ENCODE measurements at regions not wholly inside any gene's neighbourhood (a gene's known extent, or its start where the extent isn't known, plus 50 kb on each side); places are given as distances from the start of the nearest gene placed in this dataset.

GRCh38 chr2:60091894-60092293, 461.6 kb downstream of the BCL11A start:
- intact Hi-C loops (cut with micrococcal nuclease): no loop called here
- ATAC-seq: no peak
- DNase-seq: no peak

GRCh38 chr2:60091266-60091665, 462.2 kb downstream of the BCL11A start:
- ATAC-seq: no peak
- no peak for DNase-seq
- intact Hi-C loops (cut with micrococcal nuclease): no loop called here

GRCh38 chr2:60079562-60079961, 473.9 kb downstream of the BCL11A start:
- intact Hi-C loops (cut with micrococcal nuclease): no loop called here
- DNase-seq (no peak), ATAC-seq (no peak)

GRCh38 chr2:60075048-60075447, 478.4 kb downstream of the BCL11A start:
- DNase-seq (no peak), ATAC-seq (no peak)
- intact Hi-C loops (cut with micrococcal nuclease): no loop called here

GRCh38 chr2:60073201-60073600, 480.3 kb downstream of the BCL11A start:
- ATAC-seq (no peak), DNase-seq (no peak)
- intact Hi-C loops (cut with micrococcal nuclease): no loop called here

- intact Hi-C loops (cut with micrococcal nuclease): no loop called here
- DNase-seq (no peak), ATAC-seq (no peak)
Measured at GRCh38 chr2:60072609-60073008, 480.8 kb downstream of the BCL11A start.

GRCh38 chr2:60071490-60071831, 482.0 kb downstream of the BCL11A start:
- ATAC-seq (peak; percentile 57), DNase-seq (no peak)

GRCh38 chr2:60070736-60071489, 482.5 kb downstream of the BCL11A start:
- no peak for DNase-seq
- intact Hi-C loops (cut with micrococcal nuclease): no loop called here
- ATAC-seq: no peak

More at GRCh38 chr2:60071490-60071831, 482.0 kb downstream of the BCL11A start:
- intact Hi-C loops (cut with micrococcal nuclease): no loop called here

GRCh38 chr2:60070196-60070595, 483.3 kb downstream of the BCL11A start:
- ATAC-seq: no peak
- no peak for DNase-seq
- intact Hi-C loops (cut with micrococcal nuclease): no loop called here

- intact Hi-C loops (cut with micrococcal nuclease): no loop called here
- no peak for DNase-seq
- no peak for ATAC-seq
Measured at GRCh38 chr2:60068755-60069154, 484.7 kb downstream of the BCL11A start.

- no peak for DNase-seq
- intact Hi-C loops (cut with micrococcal nuclease): no loop called here
Measured at GRCh38 chr2:60067006-60067405, 486.4 kb downstream of the BCL11A start.

GRCh38 chr2:60066096-60066839, 487.2 kb downstream of the BCL11A start:
- intact Hi-C loops (cut with micrococcal nuclease): no loop called here
- ATAC-seq (no peak), DNase-seq (no peak)

More at GRCh38 chr2:60067006-60067405, 486.4 kb downstream of the BCL11A start:
- no peak for ATAC-seq

GRCh38 chr2:60064687-60065389, 488.6 kb downstream of the BCL11A start:
- DNase-seq (no peak), ATAC-seq (peak; percentile 92)
- intact Hi-C loops (cut with micrococcal nuclease): no loop called here

- no peak for DNase-seq
- intact Hi-C loops (cut with micrococcal nuclease): no loop called here
- ATAC-seq: no peak
Measured at GRCh38 chr2:60058781-60059180, 494.7 kb downstream of the BCL11A start.

- intact Hi-C loops (cut with micrococcal nuclease): no loop called here
- peak; percentile 57 for DNase-seq
- peak; percentile 99 for ATAC-seq
Measured at GRCh38 chr2:60054571-60055340, 498.7 kb downstream of the BCL11A start.

GRCh38 chr2:60053791-60054190, 499.7 kb downstream of the BCL11A start:
- intact Hi-C loops (cut with micrococcal nuclease): no loop called here
- DNase-seq (no peak), ATAC-seq (no peak)

- ATAC-seq (no peak), DNase-seq (no peak)
- intact Hi-C loops (cut with micrococcal nuclease): no loop called here
Measured at GRCh38 chr2:60052601-60053000, 500.9 kb downstream of the BCL11A start.

- intact Hi-C loops (cut with micrococcal nuclease): no loop called here
- no peak for DNase-seq
- ATAC-seq: no peak
Measured at GRCh38 chr2:60051991-60052390, 501.5 kb downstream of the BCL11A start.

- ATAC-seq (peak; percentile 88), DNase-seq (peak; percentile 77)
Measured at GRCh38 chr2:60047944-60048525, 505.4 kb downstream of the BCL11A start.

More at GRCh38 chr2:60047944-60048525, 505.4 kb downstream of the BCL11A start:
- intact Hi-C loops (cut with micrococcal nuclease): no loop called here
